ENCODE measurements at regions not wholly inside any gene's neighbourhood (a gene's known extent, or its start where the extent isn't known, plus 50 kb on each side); places are given as distances from the start of the nearest gene placed in this dataset.

- no peaks in the 10 kb centered on the region for H3K36me3 ChIP-seq (ENCODE audit: control insufficient read depth, insufficient read depth, low read length)
- no peaks in the 10 kb centered on the region; the same call in 1 of the 2 replicates for H3K27me3 ChIP-seq (replicated peaks; ENCODE audit: control insufficient read depth, insufficient read depth, low read length)
- no peak for DNase-seq (ENCODE audit: extremely low read depth, insufficient read length)
- no peak for TF ChIP-seq CTCF (IDR thresholded peaks at IDR 0.05; ENCODE audit: insufficient read depth, low read length, poor library complexity, severe bottlenecking)
- H3K4me3 ChIP-seq (replicated peaks; ENCODE audit: low read depth, low read length), result no peak overlapping the region
Observed at GRCh38 chr1:14242123-14242522, 356.4 kb upstream of the KAZN start.

GRCh38 chr1:14242870-14243269 is 355.6 kb upstream of the KAZN start:
- no peaks in the 10 kb centered on the region for H3K36me3 ChIP-seq (ENCODE audit: control insufficient read depth, insufficient read depth, low read length)
- H3K27me3 ChIP-seq (replicated peaks; ENCODE audit: control insufficient read depth, insufficient read depth, low read length), result no peaks in the 10 kb centered on the region; the same call in 1 of the 2 replicates
- TF ChIP-seq CTCF (IDR thresholded peaks at IDR 0.05; ENCODE audit: insufficient read depth, low read length, poor library complexity, severe bottlenecking), result no peak
- DNase-seq (ENCODE audit: extremely low read depth, insufficient read length), result no peak
- H3K4me3 ChIP-seq (replicated peaks; ENCODE audit: low read depth, low read length), result no peak overlapping the region

- no peaks in the 10 kb centered on the region; the same call in 1 of the 2 replicates for H3K27me3 ChIP-seq (replicated peaks; ENCODE audit: control insufficient read depth, insufficient read depth, low read length)
- no peak for DNase-seq (ENCODE audit: extremely low read depth, insufficient read length)
- no peak for TF ChIP-seq CTCF (IDR thresholded peaks at IDR 0.05; ENCODE audit: insufficient read depth, low read length, poor library complexity, severe bottlenecking)
- no peaks in the 10 kb centered on the region for H3K36me3 ChIP-seq (ENCODE audit: control insufficient read depth, insufficient read depth, low read length)
- no peak overlapping the region for H3K4me3 ChIP-seq (replicated peaks; ENCODE audit: low read depth, low read length)
Observed at GRCh38 chr1:14245954-14246353, 352.5 kb upstream of the KAZN start.

- no peak for DNase-seq (ENCODE audit: extremely low read depth, insufficient read length)
- Histone ChIP-seq H3K27me3 (replicated peaks; ENCODE audit: control insufficient read depth, insufficient read depth, low read length) (no peaks in the 10 kb centered on the region; the same call in 1 of the 2 replicates), H3K36me3 (ENCODE audit: control insufficient read depth, insufficient read depth, low read length) (no peaks in the 10 kb centered on the region), H3K4me3 (replicated peaks; ENCODE audit: low read depth, low read length) (no peak overlapping the region)
- TF ChIP-seq CTCF (IDR thresholded peaks at IDR 0.05; ENCODE audit: insufficient read depth, low read length, poor library complexity, severe bottlenecking), result no peak
Observed at GRCh38 chr1:14246471-14246870, 352.0 kb upstream of the KAZN start.

GRCh38 chr1:14247666-14248065 is 350.8 kb upstream of the KAZN start:
- no peaks in the 10 kb centered on the region for H3K36me3 ChIP-seq (ENCODE audit: control insufficient read depth, insufficient read depth, low read length)
- H3K27me3 ChIP-seq (replicated peaks; ENCODE audit: control insufficient read depth, insufficient read depth, low read length), result no peaks in the 10 kb centered on the region
- no peak for DNase-seq (ENCODE audit: extremely low read depth, insufficient read length)
- TF ChIP-seq CTCF (IDR thresholded peaks at IDR 0.05; ENCODE audit: insufficient read depth, low read length, poor library complexity, severe bottlenecking), result no peak
- no peak overlapping the region for H3K4me3 ChIP-seq (replicated peaks; ENCODE audit: low read depth, low read length)

- no peak overlapping the region for H3K4me3 ChIP-seq (replicated peaks; ENCODE audit: low read depth, low read length)
- H3K36me3 ChIP-seq (ENCODE audit: control insufficient read depth, insufficient read depth, low read length), result no peaks in the 10 kb centered on the region
- DNase-seq (ENCODE audit: extremely low read depth, insufficient read length), result no peak
- no peaks in the 10 kb centered on the region for H3K27me3 ChIP-seq (replicated peaks; ENCODE audit: control insufficient read depth, insufficient read depth, low read length)
- TF ChIP-seq CTCF (IDR thresholded peaks at IDR 0.05; ENCODE audit: insufficient read depth, low read length, poor library complexity, severe bottlenecking), result no peak
Observed at GRCh38 chr1:14251871-14252270, 346.6 kb upstream of the KAZN start.
